ENCODE measurements at regions not wholly inside any gene's neighbourhood (a gene's known extent, or its start where the extent isn't known, plus 50 kb on each side); places are given as distances from the start of the nearest gene placed in this dataset.
"Not testable (repeated sequence)": the region's sequence is repeated elsewhere in the genome, so short reads cannot be mapped to it uniquely, and the experiment has no call there.

GRCh38 chr4:169898095-169898494, 128.1 kb downstream of the MFAP3L start:
- H3K27me3 Mint-ChIP-seq (ENCODE audit: low read depth), result peaks cover 12% of the 10 kb centered on the region
- H3K4me3 Mint-ChIP-seq (ENCODE audit: unreplicated experiment), result no peak overlapping the region
- H3K36me3 Mint-ChIP-seq (ENCODE audit: low read depth), result no peaks in the 10 kb centered on the region
- DNase-seq (ENCODE audit: low spot score), result no peak
- no peaks in the 10 kb centered on the region for H3K9me3 Mint-ChIP-seq (ENCODE audit: low read depth)
- no peak for TF ChIP-seq CTCF (IDR thresholded peaks at IDR 0.05)
- H3K27ac Mint-ChIP-seq (ENCODE audit: unreplicated experiment), result no peak overlapping the region
- peaks cover 4% of the 10 kb centered on the region for H3K4me1 Mint-ChIP-seq (ENCODE audit: low read depth)

GRCh38 chr4:169894767-169895166, 131.4 kb downstream of the MFAP3L start:
- not testable (repeated sequence) for H3K27ac Mint-ChIP-seq (ENCODE audit: unreplicated experiment); H3K4me3 Mint-ChIP-seq (ENCODE audit: unreplicated experiment); H3K4me1 Mint-ChIP-seq (ENCODE audit: low read depth); H3K27me3 Mint-ChIP-seq (ENCODE audit: low read depth); H3K36me3 Mint-ChIP-seq (ENCODE audit: low read depth); DNase-seq (ENCODE audit: low spot score); H3K9me3 Mint-ChIP-seq (ENCODE audit: low read depth)

- Mint-ChIP-seq H3K9me3 (ENCODE audit: low read depth) (peaks cover 9% of the 10 kb centered on the region), H3K27ac (ENCODE audit: unreplicated experiment) (no peak overlapping the region), H3K27me3 (ENCODE audit: low read depth) (peaks cover 9% of the 10 kb centered on the region), H3K4me1 (ENCODE audit: low read depth) (no peaks in the 10 kb centered on the region), H3K36me3 (ENCODE audit: low read depth) (no peaks in the 10 kb centered on the region), H3K4me3 (ENCODE audit: unreplicated experiment) (no peak overlapping the region)
- DNase-seq (ENCODE audit: low spot score), result no peak
- TF ChIP-seq CTCF (IDR thresholded peaks at IDR 0.05), result no peak
Measured at GRCh38 chr4:169885893-169886292, 128.1 kb upstream of the HPF1 start.

GRCh38 chr4:169881769-169882168, 124.0 kb upstream of the HPF1 start:
- no peaks in the 10 kb centered on the region for H3K36me3 Mint-ChIP-seq (ENCODE audit: low read depth)
- H3K27ac Mint-ChIP-seq (ENCODE audit: unreplicated experiment), result no peak overlapping the region
- peaks cover 20% of the 10 kb centered on the region for H3K27me3 Mint-ChIP-seq (ENCODE audit: low read depth)
- H3K4me3 Mint-ChIP-seq (ENCODE audit: unreplicated experiment), result no peak overlapping the region
- TF ChIP-seq CTCF (IDR thresholded peaks at IDR 0.05), result no peak
- H3K4me1 Mint-ChIP-seq (ENCODE audit: low read depth), result no peaks in the 10 kb centered on the region
- H3K9me3 Mint-ChIP-seq (ENCODE audit: low read depth), result no peaks in the 10 kb centered on the region
- DNase-seq (ENCODE audit: low spot score), result no peak

GRCh38 chr4:169870507-169870906, 112.8 kb upstream of the HPF1 start:
- DNase-seq (ENCODE audit: low spot score), result no peak
- H3K4me3 Mint-ChIP-seq (ENCODE audit: unreplicated experiment), result no peak overlapping the region
- H3K27me3 Mint-ChIP-seq (ENCODE audit: low read depth), result peaks cover 24% of the 10 kb centered on the region
- TF ChIP-seq CTCF (IDR thresholded peaks at IDR 0.05), result no peak
- H3K4me1 Mint-ChIP-seq (ENCODE audit: low read depth), result no peaks in the 10 kb centered on the region
- H3K36me3 Mint-ChIP-seq (ENCODE audit: low read depth), result no peaks in the 10 kb centered on the region
- H3K9me3 Mint-ChIP-seq (ENCODE audit: low read depth), result peaks cover 2% of the 10 kb centered on the region
- H3K27ac Mint-ChIP-seq (ENCODE audit: unreplicated experiment), result no peak overlapping the region

- no peak overlapping the region for H3K27ac Mint-ChIP-seq (ENCODE audit: unreplicated experiment)
- H3K9me3 Mint-ChIP-seq (ENCODE audit: low read depth), result no peaks in the 10 kb centered on the region
- no peak for DNase-seq (ENCODE audit: low spot score)
- no peaks in the 10 kb centered on the region for H3K4me1 Mint-ChIP-seq (ENCODE audit: low read depth)
- H3K27me3 Mint-ChIP-seq (ENCODE audit: low read depth), result peaks cover 21% of the 10 kb centered on the region
- H3K4me3 Mint-ChIP-seq (ENCODE audit: unreplicated experiment), result no peak overlapping the region
- TF ChIP-seq CTCF (IDR thresholded peaks at IDR 0.05), result no peak
- H3K36me3 Mint-ChIP-seq (ENCODE audit: low read depth), result no peaks in the 10 kb centered on the region
Measured at GRCh38 chr4:169869490-169869889, 111.7 kb upstream of the HPF1 start.
